HEK293T (cell line): ENCODE measurements at regions not wholly inside any gene's neighbourhood (a gene's known extent, or its start where the extent isn't known, plus 50 kb on each side); places are given as distances from the start of the nearest gene placed in this dataset.

Source experiments
- LEF1 ChIP-seq: fragments of 450-650 bp; IDR thresholded peaks from 2 replicates; pipeline ENCODE4 v1.6.1; 2017; ENCODE audit warnings: mild to moderate bottlenecking, borderline replicate concordance
- SP1 ChIP-seq: fragments of 450-650 bp; IDR thresholded peaks from 2 replicates; pipeline ENCODE4 v1.6.1; 2017

DNA sequence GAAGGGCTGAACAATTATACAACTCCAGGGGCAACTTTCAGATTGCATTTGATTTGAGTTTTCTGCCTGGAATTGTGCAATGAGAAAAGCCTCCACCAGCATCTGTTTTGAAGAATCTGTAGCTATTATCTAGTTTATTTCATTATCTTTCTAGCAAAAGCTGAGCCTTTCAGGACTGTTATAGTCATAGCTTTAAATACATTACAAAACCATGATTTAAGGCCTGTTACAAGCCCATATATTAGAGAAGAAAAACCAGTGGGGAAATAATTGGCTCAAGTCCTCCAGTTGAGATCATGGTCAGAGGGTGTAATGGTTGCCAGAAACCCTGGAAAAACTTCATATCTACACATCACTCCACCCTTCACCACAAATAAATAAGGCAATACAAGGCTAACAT lies 676.2 kb downstream of the HDGFL1 start:
- TF ChIP-seq SP1 (no peak), LEF1 (no peak)
